Posterior cingulate gyrus (tissue), 11 donors: ENCODE measurements at regions not wholly inside any gene's neighbourhood (a gene's known extent, or its start where the extent isn't known, plus 50 kb on each side); places are given as distances from the start of the nearest gene placed in this dataset.

Experiments used
- DNase-seq, 10 donors: peaks; one replicate each; pipeline versions ENCODE4 v3.0.0 to v3.0.0-alpha.2; 2020 to 2021; ENCODE audit warnings: mixed read lengths in 3 of 10
- intact Hi-C: fragments of 100-400 bp; cut with DNase I; formaldehyde crosslinking; loops from one replicate; pipeline ENCODE4 v1.15.1; 2023

- intact Hi-C loops: no loop called here
- no peak for DNase-seq
These were observed 116.6 kb upstream of the CNTNAP5 start for GRCh38 chr2:123908522-123908921.

GRCh38 chr2:123912171-123912570 is 112.9 kb upstream of the CNTNAP5 start:
- DNase-seq: no peak
- intact Hi-C loops: no loop called here

GRCh38 chr2:123913143-123913735 is 111.8 kb upstream of the CNTNAP5 start:
- no peak for DNase-seq
- intact Hi-C loops: no loop called here

- no peak for DNase-seq
- intact Hi-C loops: no loop called here
These were observed 109.7 kb upstream of the CNTNAP5 start for GRCh38 chr2:123915380-123915779.

GRCh38 chr2:123916051-123916450 is 109.0 kb upstream of the CNTNAP5 start:
- no peak for DNase-seq
- intact Hi-C loops: no loop called here

- DNase-seq: no peak
- intact Hi-C loops: no loop called here
These were observed 108.6 kb upstream of the CNTNAP5 start for GRCh38 chr2:123916531-123916930.

- DNase-seq: no peak
These were observed 107.8 kb upstream of the CNTNAP5 start for GRCh38 chr2:123917241-123917640.

GRCh38 chr2:123928358-123928757 is 96.7 kb upstream of the CNTNAP5 start:
- DNase-seq: no peak
- intact Hi-C loops: no loop called here

More at GRCh38 chr2:123917241-123917640, 107.8 kb upstream of the CNTNAP5 start:
- intact Hi-C loops: no loop called here

GRCh38 chr2:123935405-123935804 is 89.7 kb upstream of the CNTNAP5 start:
- intact Hi-C loops: no loop called here
- no peak for DNase-seq

- intact Hi-C loops: no loop called here
- DNase-seq: peak in 1 of 10 donors; percentile 27
These were observed 71.2 kb upstream of the CNTNAP5 start for GRCh38 chr2:123953846-123954245.

GRCh38 chr2:123958011-123958410 is 67.1 kb upstream of the CNTNAP5 start:
- intact Hi-C loops: no loop called here
- no peak for DNase-seq

- DNase-seq: no peak
- intact Hi-C loops: no loop called here
These were observed 63.5 kb upstream of the CNTNAP5 start for GRCh38 chr2:123961576-123961975.

- DNase-seq: no peak
- intact Hi-C loops: no loop called here
These were observed 53.3 kb upstream of the CNTNAP5 start for GRCh38 chr2:123971564-123972318.
